ENCODE measurements at regions not wholly inside any gene's neighbourhood (a gene's known extent, or its start where the extent isn't known, plus 50 kb on each side); places are given as distances from the start of the nearest gene placed in this dataset.

DNA sequence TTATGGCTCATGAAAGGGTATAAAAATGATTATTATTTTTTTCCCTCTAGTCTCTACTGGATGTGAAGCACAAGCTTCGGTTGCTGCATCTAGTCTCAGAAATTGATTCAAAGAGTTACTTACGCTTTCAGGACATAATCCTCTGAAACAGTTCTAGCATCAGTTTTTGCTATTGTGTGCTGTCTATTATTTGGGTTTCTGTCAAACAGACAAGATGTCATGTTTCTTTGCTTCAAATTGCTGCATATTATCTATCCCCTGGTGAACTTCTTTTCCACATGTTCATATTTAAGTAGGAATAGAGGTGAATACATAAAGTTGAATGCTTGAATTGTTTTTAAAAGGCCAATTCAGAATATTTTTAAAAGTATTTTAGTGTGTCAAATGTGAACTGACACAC is 161.6 kb upstream of the GBE1 start:
- TF ChIP-seq, protein P1, sequence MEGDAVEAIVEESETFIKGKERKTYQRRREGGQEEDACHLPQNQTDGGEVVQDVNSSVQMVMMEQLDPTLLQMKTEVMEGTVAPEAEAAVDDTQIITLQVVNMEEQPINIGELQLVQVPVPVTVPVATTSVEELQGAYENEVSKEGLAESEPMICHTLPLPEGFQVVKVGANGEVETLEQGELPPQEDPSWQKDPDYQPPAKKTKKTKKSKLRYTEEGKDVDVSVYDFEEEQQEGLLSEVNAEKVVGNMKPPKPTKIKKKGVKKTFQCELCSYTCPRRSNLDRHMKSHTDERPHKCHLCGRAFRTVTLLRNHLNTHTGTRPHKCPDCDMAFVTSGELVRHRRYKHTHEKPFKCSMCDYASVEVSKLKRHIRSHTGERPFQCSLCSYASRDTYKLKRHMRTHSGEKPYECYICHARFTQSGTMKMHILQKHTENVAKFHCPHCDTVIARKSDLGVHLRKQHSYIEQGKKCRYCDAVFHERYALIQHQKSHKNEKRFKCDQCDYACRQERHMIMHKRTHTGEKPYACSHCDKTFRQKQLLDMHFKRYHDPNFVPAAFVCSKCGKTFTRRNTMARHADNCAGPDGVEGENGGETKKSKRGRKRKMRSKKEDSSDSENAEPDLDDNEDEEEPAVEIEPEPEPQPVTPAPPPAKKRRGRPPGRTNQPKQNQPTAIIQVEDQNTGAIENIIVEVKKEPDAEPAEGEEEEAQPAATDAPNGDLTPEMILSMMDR (IDR thresholded peaks at IDR 0.05) = no peak
- TF ChIP-seq RAD21 (conservative IDR thresholded peaks at IDR 0.05 in 1 of 2, IDR thresholded peaks at IDR 0.05 in 1 of 2) = no peak
- TF ChIP-seq RCOR1 (IDR thresholded peaks at IDR 0.05; ENCODE audit: low read depth, low read length) = no peak
- TF ChIP-seq FOSL2 (IDR thresholded peaks at IDR 0.05) = no peak
- no peak for TF ChIP-seq FOSL2 (CRISPR knock-in tag; IDR thresholded peaks at IDR 0.05)
- TF ChIP-seq POLR2A (IDR thresholded peaks at IDR 0.05; ENCODE audit: low read length) = no peak
- no peak for TF ChIP-seq KDM5A (IDR thresholded peaks at IDR 0.05)
- no peak for TF ChIP-seq ZFP36 (IDR thresholded peaks at IDR 0.05; ENCODE audit: borderline replicate concordance, partially characterized antibody)
- no peak for TF ChIP-seq EP300 (IDR thresholded peaks at IDR 0.05)
- TF ChIP-seq BHLHE40 (IDR thresholded peaks at IDR 0.05; ENCODE audit: low read depth, low read length) = no peak
- TF ChIP-seq NR3C1 (IDR thresholded peaks at IDR 0.05) = no peak
